Esophagus squamous epithelium (tissue), 4 donors: ENCODE measurements at regions not wholly inside any gene's neighbourhood (a gene's known extent, or its start where the extent isn't known, plus 50 kb on each side); places are given as distances from the start of the nearest gene placed in this dataset.

Source experiments
- POLR2A ChIP-seq, 4 donors: fragments of 450-650 bp; IDR thresholded peaks; one replicate each; pipeline ENCODE4 v1.6.1; 2017; ENCODE audit warnings: antibody characterized with exemption in 4 of 4, mild to moderate bottlenecking in 4 of 4, moderate library complexity in 3 of 4
- TF ChIP-seq, protein P1 (sequence below), 6 experiments: fragments of 450-650 bp in 4 of 6; fragments of 200-600 bp in 2 of 6; sonication (generic) in 2 of 6; IDR thresholded peaks; one replicate each; pipeline ENCODE4 v1.5.1; 2016 to 2019; ENCODE audit warnings: antibody characterized with exemption in 6 of 6, mild to moderate bottlenecking in 4 of 6, moderate library complexity in 4 of 6

DNA sequence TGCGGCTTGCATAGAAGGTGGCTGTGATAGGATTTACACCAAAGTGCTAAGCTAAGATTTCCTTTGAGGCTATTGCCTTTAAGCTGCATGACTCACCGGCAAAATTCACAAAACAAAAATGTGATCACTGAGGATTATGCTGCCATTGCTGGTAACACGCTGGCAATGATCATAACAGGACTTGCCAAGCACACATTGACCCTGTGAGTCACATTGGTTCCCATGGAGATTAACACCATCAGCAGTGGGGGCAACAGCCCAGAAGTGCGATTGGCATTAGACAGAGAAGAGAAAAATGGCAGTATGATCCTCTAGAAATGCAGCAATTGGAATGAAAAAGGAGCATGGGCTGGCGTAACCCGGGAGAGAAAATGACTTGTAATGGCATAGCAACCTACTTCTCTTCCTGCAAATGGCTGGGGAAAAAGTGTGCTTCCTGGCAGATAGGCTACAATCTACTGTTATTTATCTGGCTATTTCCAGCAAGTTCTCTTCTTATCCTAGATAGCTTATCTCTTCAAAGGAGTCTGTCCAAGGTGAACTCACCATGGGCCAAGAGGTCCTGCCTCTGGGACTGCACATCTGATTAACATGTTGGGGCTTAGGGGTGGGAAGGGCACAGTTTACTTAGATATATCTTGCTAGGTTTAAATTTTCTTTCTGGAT lies 314.2 kb upstream of the IGFBP7 start:
- TF ChIP-seq, protein P1, sequence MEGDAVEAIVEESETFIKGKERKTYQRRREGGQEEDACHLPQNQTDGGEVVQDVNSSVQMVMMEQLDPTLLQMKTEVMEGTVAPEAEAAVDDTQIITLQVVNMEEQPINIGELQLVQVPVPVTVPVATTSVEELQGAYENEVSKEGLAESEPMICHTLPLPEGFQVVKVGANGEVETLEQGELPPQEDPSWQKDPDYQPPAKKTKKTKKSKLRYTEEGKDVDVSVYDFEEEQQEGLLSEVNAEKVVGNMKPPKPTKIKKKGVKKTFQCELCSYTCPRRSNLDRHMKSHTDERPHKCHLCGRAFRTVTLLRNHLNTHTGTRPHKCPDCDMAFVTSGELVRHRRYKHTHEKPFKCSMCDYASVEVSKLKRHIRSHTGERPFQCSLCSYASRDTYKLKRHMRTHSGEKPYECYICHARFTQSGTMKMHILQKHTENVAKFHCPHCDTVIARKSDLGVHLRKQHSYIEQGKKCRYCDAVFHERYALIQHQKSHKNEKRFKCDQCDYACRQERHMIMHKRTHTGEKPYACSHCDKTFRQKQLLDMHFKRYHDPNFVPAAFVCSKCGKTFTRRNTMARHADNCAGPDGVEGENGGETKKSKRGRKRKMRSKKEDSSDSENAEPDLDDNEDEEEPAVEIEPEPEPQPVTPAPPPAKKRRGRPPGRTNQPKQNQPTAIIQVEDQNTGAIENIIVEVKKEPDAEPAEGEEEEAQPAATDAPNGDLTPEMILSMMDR (IDR thresholded peaks at IDR 0.05), result no peak
- no peak for TF ChIP-seq POLR2A (IDR thresholded peaks at IDR 0.05)
